GM19438 (cell line): ENCODE measurements at regions not wholly inside any gene's neighbourhood (a gene's known extent, or its start where the extent isn't known, plus 50 kb on each side); places are given as distances from the start of the nearest gene placed in this dataset.
"Not testable (repeated sequence)": the region's sequence is repeated elsewhere in the genome, so short reads cannot be mapped to it uniquely, and the experiment has no call there.

Experiments
- ATAC-seq: cut with Tn5 transposase; IDR thresholded peaks from one replicate; pipeline ENCODE4 v1.9.1; 2021; ENCODE audit warnings: low read depth; ENCODE audit not compliant: unreplicated experiment

GRCh38 chr17:68782789-68783188 lies 172.4 kb downstream of the ABCA8 start:
- ATAC-seq: no peak

GRCh38 chr17:68780596-68780995 lies 174.6 kb downstream of the ABCA8 start:
- ATAC-seq: no peak

- ATAC-seq: no peak
Observed at GRCh38 chr17:68778726-68779125, 176.5 kb downstream of the ABCA8 start.

GRCh38 chr17:68777856-68778694 lies 176.9 kb upstream of the FAM20A start:
- no peak for ATAC-seq

- ATAC-seq: no peak
Observed at GRCh38 chr17:68777243-68777855, 176.2 kb upstream of the FAM20A start.

- no peak for ATAC-seq
Observed at GRCh38 chr17:68776451-68776850, 175.3 kb upstream of the FAM20A start.

GRCh38 chr17:68775969-68776368 lies 174.8 kb upstream of the FAM20A start:
- ATAC-seq: no peak

GRCh38 chr17:68775318-68775717 lies 174.2 kb upstream of the FAM20A start:
- no peak for ATAC-seq

- ATAC-seq: peak; percentile 50
Observed at GRCh38 chr17:68771867-68772515, 170.8 kb upstream of the FAM20A start.

GRCh38 chr17:68768804-68769203 lies 167.6 kb upstream of the FAM20A start:
- no peak for ATAC-seq

- ATAC-seq: no peak
Observed at GRCh38 chr17:68766640-68767039, 165.5 kb upstream of the FAM20A start.

- no peak for ATAC-seq
Observed at GRCh38 chr17:68763562-68763961, 162.4 kb upstream of the FAM20A start.

GRCh38 chr17:68762911-68763310 lies 161.7 kb upstream of the FAM20A start:
- ATAC-seq: no peak

- ATAC-seq: no peak
Observed at GRCh38 chr17:68760141-68760475, 158.9 kb upstream of the FAM20A start.

GRCh38 chr17:68759343-68760140 lies 158.4 kb upstream of the FAM20A start:
- ATAC-seq: peak; percentile 94

GRCh38 chr17:68759002-68759342 lies 157.8 kb upstream of the FAM20A start:
- no peak for ATAC-seq

GRCh38 chr17:68757866-68758757 lies 156.9 kb upstream of the FAM20A start:
- not testable (repeated sequence) for ATAC-seq

GRCh38 chr17:68753985-68754769 lies 153.0 kb upstream of the FAM20A start:
- ATAC-seq: no peak

GRCh38 chr17:68750208-68750562 lies 149.0 kb upstream of the FAM20A start:
- ATAC-seq: no peak
